ENCODE measurements at regions not wholly inside any gene's neighbourhood (a gene's known extent, or its start where the extent isn't known, plus 50 kb on each side); places are given as distances from the start of the nearest gene placed in this dataset.

DNA sequence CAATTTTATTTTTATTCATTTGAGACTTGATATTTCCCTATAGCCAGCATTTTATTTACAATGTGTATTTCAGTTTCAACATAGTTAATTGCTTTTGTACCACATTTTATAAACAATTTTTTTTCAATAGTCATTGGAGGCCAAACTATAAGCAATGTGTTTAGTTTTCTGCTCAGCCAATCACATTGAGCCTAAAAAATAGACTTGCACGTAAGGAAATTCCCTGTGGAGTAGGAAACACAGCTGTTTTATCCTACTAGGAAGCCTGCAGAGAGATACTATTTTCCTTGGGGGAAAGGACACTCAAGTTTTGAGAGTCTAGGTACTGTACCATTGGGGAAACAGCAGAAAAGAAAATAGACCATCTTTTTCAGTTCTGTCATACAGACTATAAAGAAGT is 410.2 kb upstream of the GOT2 start:
- Mint-ChIP-seq H3K4me1 (no peaks in the 10 kb centered on the region), H3K36me3 (ENCODE audit: low read depth) (no peaks in the 10 kb centered on the region), H3K27ac (no peak overlapping the region), H3K9me3 (peaks cover 9% of the 10 kb centered on the region), H3K27me3 (no peaks in the 10 kb centered on the region), H3K4me3 (no peak overlapping the region)
- TF ChIP-seq, protein P1, sequence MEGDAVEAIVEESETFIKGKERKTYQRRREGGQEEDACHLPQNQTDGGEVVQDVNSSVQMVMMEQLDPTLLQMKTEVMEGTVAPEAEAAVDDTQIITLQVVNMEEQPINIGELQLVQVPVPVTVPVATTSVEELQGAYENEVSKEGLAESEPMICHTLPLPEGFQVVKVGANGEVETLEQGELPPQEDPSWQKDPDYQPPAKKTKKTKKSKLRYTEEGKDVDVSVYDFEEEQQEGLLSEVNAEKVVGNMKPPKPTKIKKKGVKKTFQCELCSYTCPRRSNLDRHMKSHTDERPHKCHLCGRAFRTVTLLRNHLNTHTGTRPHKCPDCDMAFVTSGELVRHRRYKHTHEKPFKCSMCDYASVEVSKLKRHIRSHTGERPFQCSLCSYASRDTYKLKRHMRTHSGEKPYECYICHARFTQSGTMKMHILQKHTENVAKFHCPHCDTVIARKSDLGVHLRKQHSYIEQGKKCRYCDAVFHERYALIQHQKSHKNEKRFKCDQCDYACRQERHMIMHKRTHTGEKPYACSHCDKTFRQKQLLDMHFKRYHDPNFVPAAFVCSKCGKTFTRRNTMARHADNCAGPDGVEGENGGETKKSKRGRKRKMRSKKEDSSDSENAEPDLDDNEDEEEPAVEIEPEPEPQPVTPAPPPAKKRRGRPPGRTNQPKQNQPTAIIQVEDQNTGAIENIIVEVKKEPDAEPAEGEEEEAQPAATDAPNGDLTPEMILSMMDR (IDR thresholded peaks at IDR 0.05), result no peak
- POLR2A ChIA-PET, result no interaction called here
- CTCF ChIA-PET, result no interaction called here
- ATAC-seq (ENCODE audit: low read depth), result no peak
- DNase-seq, result no peak
- intact Hi-C loops (cut with micrococcal nuclease), result no loop called here

DNA sequence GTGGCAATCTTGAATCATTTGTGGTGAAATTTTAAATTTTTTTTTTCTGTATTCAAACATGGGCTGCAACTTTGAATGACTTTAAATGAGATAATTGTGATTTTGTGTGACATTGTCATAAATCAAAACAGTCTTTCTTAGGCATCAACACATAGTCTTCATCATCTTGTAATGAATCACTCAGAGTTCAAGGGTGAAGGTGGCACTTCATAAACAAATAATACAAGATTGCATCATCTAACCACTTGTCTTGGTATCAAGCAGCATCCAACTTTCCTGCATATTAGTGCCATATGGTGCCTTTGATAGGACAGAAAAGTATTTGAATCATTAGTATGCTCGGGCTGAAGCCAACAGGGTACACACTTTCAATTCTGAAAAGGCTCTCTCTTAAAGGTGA is 392.4 kb upstream of the GOT2 start:
- peaks cover 3% of the 10 kb centered on the region for H3K9me3 Mint-ChIP-seq
- ATAC-seq (ENCODE audit: low read depth) (no peak), DNase-seq (no peak)
- no peaks in the 10 kb centered on the region for H3K27me3 Mint-ChIP-seq
- CTCF ChIA-PET, result no interaction called here
- no peak overlapping the region for H3K4me3 Mint-ChIP-seq
- H3K36me3 Mint-ChIP-seq (ENCODE audit: low read depth), result no peaks in the 10 kb centered on the region
- intact Hi-C loops (cut with micrococcal nuclease), result no loop called here
- POLR2A ChIA-PET, result no interaction called here
- H3K4me1 Mint-ChIP-seq, result no peaks in the 10 kb centered on the region
- H3K27ac Mint-ChIP-seq, result no peak overlapping the region
- TF ChIP-seq, protein P1 (IDR thresholded peaks at IDR 0.05), result no peak

DNA sequence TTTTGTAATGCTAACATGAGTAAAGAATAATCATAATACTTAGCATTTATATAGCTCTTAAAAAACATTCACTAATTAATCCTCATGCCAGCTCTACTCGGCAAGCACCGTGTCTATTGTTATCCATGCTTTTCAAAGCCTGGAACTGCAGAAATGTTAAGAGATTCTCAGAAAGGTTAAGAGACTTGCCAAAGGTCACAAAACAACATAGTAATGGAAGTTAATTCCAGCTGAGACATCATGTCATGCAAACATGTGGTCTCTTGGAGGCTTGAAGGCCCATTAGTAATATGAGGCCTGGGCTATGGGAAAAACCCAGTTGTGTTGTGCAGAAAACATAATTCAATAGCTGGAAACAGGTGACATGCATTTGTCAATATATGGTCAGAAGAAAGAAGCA is 389.9 kb upstream of the GOT2 start:
- Mint-ChIP-seq H3K4me3 (no peak overlapping the region), H3K27me3 (no peaks in the 10 kb centered on the region), H3K9me3 (peaks cover 2% of the 10 kb centered on the region), H3K36me3 (ENCODE audit: low read depth) (no peaks in the 10 kb centered on the region), H3K27ac (no peak overlapping the region), H3K4me1 (no peaks in the 10 kb centered on the region)
- ChIA-PET POLR2A (no interaction called here), CTCF (no interaction called here)
- ATAC-seq (ENCODE audit: low read depth), result no peak
- intact Hi-C loops (cut with micrococcal nuclease), result no loop called here
- TF ChIP-seq, protein P1 (IDR thresholded peaks at IDR 0.05), result no peak
- DNase-seq, result no peak

DNA sequence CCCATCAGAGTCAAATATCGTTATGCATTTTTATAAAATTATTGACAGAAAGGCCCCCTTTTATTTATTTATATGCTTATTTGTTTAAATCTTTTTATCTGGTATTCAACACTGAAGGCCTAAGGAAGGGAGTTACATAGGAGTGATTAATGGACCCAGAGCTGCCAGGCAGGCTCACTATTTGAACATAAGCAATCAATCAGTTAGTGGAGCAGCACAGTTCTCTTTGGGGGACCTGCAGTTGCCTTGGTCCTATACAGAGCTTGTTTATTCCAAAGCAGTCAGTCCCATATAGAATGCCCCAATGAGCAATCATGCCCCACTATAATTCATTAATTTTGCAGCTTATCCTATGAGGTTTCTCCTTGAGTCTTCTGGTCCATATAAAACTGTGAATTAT is 389.4 kb upstream of the GOT2 start:
- Mint-ChIP-seq H3K27me3 (no peaks in the 10 kb centered on the region), H3K4me3 (no peak overlapping the region), H3K9me3 (peaks cover 2% of the 10 kb centered on the region), H3K27ac (no peak overlapping the region), H3K36me3 (ENCODE audit: low read depth) (no peaks in the 10 kb centered on the region), H3K4me1 (no peaks in the 10 kb centered on the region)
- ATAC-seq (ENCODE audit: low read depth), result no peak
- ChIA-PET CTCF (no interaction called here), POLR2A (no interaction called here)
- no peak for DNase-seq
- TF ChIP-seq, protein P1 (IDR thresholded peaks at IDR 0.05), result no peak
- intact Hi-C loops (cut with micrococcal nuclease), result no loop called here

DNA sequence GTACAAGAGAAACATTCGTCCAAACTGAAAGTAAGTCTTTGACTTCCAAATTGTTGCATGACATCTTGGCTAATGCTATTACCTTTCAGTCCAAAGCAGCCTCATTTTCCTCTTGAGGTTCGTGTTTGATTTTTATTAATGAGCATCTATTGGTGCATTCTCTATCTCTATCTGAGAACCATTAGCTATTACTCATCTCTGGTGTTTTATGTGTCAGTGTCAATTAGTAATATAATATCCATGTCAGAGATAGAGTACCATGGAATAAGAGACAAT is 388.1 kb upstream of the GOT2 start:
- no peaks in the 10 kb centered on the region for H3K27me3 Mint-ChIP-seq
- ChIA-PET CTCF (no interaction called here), POLR2A (no interaction called here)
- no peak overlapping the region for H3K27ac Mint-ChIP-seq
- H3K4me1 Mint-ChIP-seq, result no peaks in the 10 kb centered on the region
- DNase-seq, result no peak
- intact Hi-C loops (cut with micrococcal nuclease), result no loop called here
- TF ChIP-seq, protein P1 (IDR thresholded peaks at IDR 0.05), result no peak
- ATAC-seq (ENCODE audit: low read depth), result no peak
- no peaks in the 10 kb centered on the region for H3K36me3 Mint-ChIP-seq (ENCODE audit: low read depth)
- H3K9me3 Mint-ChIP-seq, result no peaks in the 10 kb centered on the region
- no peak overlapping the region for H3K4me3 Mint-ChIP-seq
